Kidney glomerular epithelial cell (primary cell): ENCODE measurements at regions not wholly inside any gene's neighbourhood (a gene's known extent, or its start where the extent isn't known, plus 50 kb on each side); places are given as distances from the start of the nearest gene placed in this dataset.

Experiments used
- DNase-seq: peaks from one replicate; lab custom pipeline; 2025; lab: John Stamatoyannopoulos, UW

DNA sequence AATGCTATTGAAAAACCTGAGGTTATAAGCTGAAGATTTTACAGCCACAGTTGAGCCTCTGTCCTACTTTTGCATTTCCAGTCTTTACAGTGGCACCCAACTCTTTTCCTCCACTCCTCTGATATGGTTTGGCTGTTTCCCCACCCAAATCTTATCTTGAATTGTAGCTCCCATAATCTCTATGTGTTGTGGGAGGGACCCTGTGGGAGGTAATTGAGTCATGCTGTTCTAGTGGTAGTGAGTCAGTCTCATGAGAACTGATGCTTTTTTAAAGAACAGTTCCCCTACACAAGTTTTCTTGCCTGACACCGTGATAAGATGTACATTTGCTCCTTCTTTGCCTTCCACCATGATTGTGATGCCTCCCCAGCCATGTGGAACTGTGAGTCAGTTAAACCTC is 646.1 kb upstream of the SEMA6A start:
- peak; percentile 18 for DNase-seq

- DNase-seq, result no peak
Measured at GRCh38 chr5:117218789-117219188, 644.2 kb upstream of the SEMA6A start.

DNA sequence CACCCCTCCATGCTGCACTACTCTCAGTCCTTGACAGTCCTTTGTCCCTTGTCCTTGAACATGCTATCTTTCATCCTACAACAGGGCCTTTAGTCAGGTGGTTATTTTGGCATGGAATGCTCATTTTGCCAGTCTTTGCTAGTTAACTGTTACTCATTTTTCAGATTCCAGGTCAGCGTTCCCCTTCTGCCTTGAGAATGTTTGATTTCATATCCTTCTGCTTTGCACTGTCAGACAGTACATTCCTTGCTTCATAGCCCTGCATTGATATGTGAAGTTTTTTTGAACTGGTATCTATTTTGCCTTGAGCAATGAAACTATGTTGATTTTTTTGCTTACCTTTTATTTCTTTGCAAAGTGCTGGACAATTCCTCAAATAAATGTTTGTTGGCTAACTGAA is 638.2 kb upstream of the SEMA6A start:
- DNase-seq, result no peak

GRCh38 chr5:117210796-117211195 is 636.2 kb upstream of the SEMA6A start:
- peak; percentile 48 for DNase-seq

DNA sequence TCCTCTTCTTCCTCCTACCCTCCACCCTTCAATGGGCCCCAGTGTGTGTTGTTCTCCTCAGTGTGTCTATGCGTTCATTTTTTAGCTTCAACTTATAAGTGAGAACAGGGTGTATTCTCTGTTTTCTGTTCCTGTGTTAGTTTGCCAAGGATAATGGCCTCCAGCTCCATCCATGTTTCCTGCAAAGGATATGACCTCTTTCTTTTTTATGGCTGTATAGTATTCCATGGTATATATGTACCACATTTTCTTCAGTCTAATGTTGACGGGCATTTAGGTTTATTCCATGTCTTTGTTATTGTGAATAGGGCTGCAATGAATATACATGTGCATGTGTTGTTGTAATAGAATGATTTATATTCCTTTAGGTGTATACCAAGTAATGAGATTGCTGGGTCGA is 634.9 kb upstream of the SEMA6A start:
- DNase-seq, result no peak

- no peak for DNase-seq
Measured at GRCh38 chr5:117207088-117207668, 632.6 kb upstream of the SEMA6A start.

DNA sequence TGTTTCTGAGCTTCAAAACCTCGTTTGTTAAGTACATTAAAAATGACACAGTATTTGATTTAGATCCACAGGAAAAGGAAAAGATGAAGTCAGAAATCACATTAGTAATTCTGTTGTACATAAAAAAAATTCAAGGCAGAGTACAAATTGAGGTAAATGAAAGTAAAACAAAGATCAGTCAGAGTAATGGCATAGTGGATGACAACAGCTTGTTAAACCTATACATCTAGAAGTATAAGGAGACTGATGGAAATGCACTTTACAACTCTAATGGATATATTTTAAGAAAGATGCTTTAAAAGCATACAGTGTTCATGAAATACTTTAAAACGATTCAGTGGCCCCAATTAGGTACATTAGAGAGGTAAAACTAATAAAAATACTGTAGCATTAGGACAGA is 631.3 kb upstream of the SEMA6A start:
- no peak for DNase-seq

DNA sequence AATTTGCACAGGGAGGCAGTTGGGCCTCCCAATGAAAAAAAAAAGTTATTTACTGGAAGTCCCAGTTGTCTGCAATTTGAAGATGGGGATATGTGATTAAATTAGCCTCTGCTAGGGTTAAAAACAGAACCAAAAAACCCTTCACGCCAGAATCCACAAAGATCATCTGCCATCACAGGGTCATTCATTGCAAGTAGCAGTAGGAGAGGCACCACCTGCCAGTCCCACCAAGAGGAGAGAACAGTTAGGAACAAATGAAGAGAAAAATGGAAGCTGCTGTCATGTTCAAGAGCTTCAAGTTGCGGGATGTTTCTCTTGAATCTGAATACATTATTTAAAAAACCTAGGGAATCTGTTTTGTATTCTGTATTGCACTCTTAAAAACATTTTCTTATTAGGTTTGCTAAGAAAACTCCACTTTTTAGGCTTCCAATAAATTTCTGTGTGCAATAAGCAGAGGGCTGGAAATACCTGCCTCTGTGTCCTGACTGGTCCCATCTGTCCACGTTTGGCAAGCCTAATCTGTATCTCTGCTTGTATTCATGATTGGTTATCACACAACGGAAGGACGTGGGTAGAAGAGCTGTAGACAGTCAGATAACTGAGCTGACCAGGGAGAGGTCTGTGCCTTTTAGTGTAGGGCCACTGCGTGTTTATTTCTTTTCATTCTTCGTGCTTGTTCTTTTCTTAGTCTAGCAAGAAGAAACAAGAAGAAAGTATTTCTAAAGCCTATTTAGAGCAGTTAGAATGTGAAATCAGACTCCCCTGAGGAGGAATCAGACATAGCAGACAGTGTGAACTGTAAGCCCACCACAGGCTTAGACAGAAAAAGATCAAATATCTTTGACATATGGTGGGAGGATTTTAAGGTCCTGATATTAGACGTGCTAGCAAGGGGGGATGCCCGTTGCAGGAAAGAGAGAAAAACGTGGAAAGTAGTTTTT is 630.6 kb upstream of the SEMA6A start:
- no peak for DNase-seq

DNA sequence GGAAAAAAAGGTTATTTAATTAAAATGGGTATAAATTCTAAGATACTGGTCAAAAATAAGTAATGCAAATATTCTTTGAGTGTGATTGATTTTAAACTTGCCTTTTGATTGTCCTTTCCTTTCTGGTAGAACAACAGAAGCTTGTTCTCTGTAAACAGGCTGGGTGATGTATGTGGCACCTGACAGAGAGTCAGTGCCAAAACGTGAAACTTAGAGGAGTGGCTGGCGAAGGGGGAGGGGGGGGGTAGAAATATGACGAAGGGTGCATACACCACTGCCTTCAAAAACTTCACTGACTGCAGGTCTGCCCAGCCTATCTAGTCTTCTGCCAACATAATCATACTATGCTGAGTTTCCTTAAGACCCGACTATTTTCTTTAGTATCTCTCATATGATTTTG is 629.8 kb upstream of the SEMA6A start:
- no peak for DNase-seq

DNA sequence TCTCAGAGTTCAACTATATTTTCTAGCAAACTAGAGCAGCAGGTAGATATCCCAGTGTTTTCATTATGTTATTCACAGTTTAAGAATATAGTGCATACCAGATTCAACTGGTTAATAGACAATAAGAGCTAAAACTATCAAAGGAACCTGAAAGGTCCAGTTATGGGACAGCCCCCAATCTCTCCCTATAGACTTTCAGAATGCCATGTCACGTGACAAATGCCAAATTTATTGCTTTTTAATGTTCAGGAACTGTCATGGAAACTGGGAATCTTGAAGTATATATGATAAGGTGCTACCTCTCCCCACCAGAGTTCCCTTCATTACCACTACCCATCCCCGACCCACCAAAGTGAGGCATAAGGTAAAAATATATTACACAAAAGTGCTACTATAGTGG is 629.0 kb upstream of the SEMA6A start:
- DNase-seq, result no peak

GRCh38 chr5:117201001-117201400 is 626.4 kb upstream of the SEMA6A start:
- DNase-seq, result no peak

DNA sequence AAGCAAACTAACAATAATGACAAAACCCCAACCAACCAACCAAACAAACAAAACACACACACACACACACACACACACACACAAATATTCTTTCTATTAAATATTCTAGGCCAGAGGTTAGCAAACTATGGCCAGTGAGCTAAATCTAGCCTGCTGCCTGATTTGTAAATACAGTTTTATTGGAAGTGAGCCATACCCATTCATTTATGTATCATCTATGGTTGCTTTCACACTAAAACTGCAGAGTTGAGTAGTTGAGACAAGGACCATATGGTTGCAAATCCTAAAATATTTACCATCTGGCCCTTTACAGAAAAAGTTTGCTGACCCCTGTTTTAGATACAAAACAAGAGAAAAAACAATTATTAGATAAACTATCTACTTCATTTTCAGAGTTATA is 620.5 kb upstream of the SEMA6A start:
- DNase-seq, result no peak

GRCh38 chr5:117191251-117191650 is 616.6 kb upstream of the SEMA6A start:
- DNase-seq, result no peak

- no peak for DNase-seq
Measured at GRCh38 chr5:117189784-117190183, 615.2 kb upstream of the SEMA6A start.

- DNase-seq, result no peak
Measured at GRCh38 chr5:117188211-117188610, 613.6 kb upstream of the SEMA6A start.

DNA sequence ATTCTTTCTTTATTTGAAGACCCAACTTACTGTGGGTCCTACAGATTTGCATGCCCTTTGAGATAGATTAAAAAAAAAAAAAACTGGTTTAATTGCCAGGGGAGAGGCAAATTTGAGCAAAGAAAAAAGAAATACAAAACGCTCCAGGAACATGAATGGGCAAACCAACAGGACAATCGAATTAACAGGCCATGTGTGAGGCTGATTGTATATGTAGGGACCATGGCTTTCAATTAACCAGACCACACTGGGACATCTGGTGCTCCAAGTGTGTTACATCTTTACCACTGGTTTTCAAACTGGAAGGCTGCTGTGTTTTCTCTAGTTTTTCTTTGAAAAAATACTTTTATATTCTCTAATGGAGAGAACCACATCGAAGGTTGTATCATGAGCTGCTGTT is 612.1 kb upstream of the SEMA6A start:
- DNase-seq, result no peak

GRCh38 chr5:117183326-117183725 is 608.7 kb upstream of the SEMA6A start:
- no peak for DNase-seq

DNA sequence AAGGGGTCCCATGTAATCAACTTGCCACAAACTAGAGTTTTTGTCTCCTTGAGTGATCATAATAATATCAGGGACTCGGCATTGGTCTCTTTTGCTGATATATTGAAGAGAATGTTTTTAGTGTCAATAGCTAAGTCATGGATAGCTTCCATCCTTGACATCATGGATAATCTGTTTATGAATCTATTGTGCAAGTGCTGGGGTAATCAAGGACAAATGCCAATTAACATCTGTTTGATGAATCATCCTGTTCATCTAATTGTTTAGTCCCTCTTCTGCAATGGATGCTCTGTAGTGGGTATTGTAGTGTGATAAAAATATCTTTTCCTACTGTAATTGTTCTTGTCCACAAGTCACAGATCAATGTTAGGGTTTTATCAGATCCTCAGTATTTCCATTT is 607.5 kb upstream of the SEMA6A start:
- no peak for DNase-seq

- DNase-seq, result no peak
Measured at GRCh38 chr5:117177302-117177701, 602.7 kb upstream of the SEMA6A start.

DNA sequence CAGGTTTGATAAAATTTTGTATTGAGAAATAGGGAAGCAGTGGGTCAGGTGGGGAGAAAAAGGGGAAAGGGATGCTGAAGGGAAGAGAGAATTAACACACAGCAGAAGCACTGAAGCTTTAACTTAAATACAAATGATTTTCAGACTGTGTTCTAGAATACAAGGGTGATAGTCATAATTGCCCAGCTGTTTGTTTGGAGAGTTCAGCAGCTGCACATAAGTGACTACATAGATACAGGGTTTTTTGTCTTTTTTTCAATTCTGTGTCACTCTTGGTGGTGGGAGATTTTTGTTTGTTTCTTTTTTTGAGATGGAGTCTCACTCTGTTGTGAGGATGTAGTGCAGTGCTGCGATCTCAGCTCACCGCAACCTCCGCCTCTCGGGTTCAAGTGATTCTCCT is 590.4 kb upstream of the SEMA6A start:
- DNase-seq, result no peak

DNA sequence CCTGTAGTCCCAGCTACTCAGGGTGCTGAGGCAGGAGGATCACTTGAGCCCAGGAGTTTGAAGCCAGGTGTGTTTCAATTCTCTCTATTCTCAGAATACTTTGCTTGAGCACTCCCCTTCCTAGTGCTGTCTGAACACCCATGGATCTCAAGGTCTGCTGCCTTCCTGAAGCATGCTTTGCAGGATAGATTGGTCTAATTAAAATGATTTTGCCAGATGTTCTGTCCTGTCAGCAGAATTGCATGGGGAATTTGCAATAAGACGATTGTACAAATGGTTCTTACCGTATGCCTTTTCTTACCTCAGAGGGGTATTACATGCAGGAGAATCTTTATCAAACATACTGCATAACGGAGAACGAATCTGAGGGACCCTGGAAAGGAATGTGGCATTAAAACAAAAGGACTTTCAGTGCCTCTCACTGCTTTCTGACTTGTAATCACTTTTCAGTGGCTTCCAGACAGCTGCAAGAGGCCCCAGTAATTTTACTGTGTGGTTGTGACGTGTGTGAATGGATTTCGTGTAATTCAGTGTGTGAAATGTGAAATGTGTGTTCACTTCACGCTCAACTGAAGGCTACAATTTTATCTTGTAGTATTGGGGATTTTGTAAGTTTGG is 587.2 kb upstream of the SEMA6A start:
- no peak for DNase-seq

GRCh38 chr5:117160391-117160790 is 585.8 kb upstream of the SEMA6A start:
- no peak for DNase-seq

- DNase-seq, result no peak
Measured at GRCh38 chr5:117149312-117149711, 574.7 kb upstream of the SEMA6A start.
